Left lung (tissue), 4 donors: ENCODE measurements at regions not wholly inside any gene's neighbourhood (a gene's known extent, or its start where the extent isn't known, plus 50 kb on each side); places are given as distances from the start of the nearest gene placed in this dataset.
"Not testable (repeated sequence)": the region's sequence is repeated elsewhere in the genome, so short reads cannot be mapped to it uniquely, and the experiment has no call there.

Experiments
- ATAC-seq: fragments of 200-7000 bp; cut with Tn5 transposase; one replicate; pipeline ENCODE4 v1.9.1; 2020; ENCODE audit warnings: moderate library complexity
- DNase-seq, 4 donors: peaks; one replicate each; pipeline ENCODE4 v3.0.0-alpha.2; 2013 to 2020
- H3K27ac ChIP-seq, 2 donors: fragments of 200-600 bp; sonication (generic) in 1 of 2; one replicate each; pipeline versions ENCODE4 v1.5.0 to v1.8.0; 2020 to 2021
- H3K27me3 ChIP-seq, 2 donors: fragments of 200-600 bp; sonication (generic) in 1 of 2; one replicate each; pipeline versions ENCODE4 v1.5.0 to v1.8.0; 2020 to 2021
- H3K36me3 ChIP-seq, 2 donors: fragments of 200-600 bp; sonication (generic) in 1 of 2; one replicate each; pipeline versions ENCODE4 v1.5.0 to v1.8.0; 2020 to 2021
- H3K4me1 ChIP-seq, 2 donors: fragments of 200-600 bp; one replicate each; pipeline ENCODE4 v1.8.0; 2021
- H3K4me3 ChIP-seq, 2 donors: fragments of 200-600 bp; sonication (generic) in 1 of 2; one replicate each; pipeline versions ENCODE4 v1.5.0 to v1.8.0; 2020 to 2021; ENCODE audit warnings: mild to moderate bottlenecking in 1 of 2
- H3K9me3 ChIP-seq, 2 donors: fragments of 200-600 bp; sonication (generic) in 1 of 2; one replicate each; pipeline versions ENCODE4 v1.5.0 to v1.8.0; 2020 to 2021
- CTCF ChIP-seq, 2 donors: fragments of 200-600 bp; sonication (generic) in 1 of 2; IDR thresholded peaks; one replicate each; pipeline versions ENCODE4 v1.5.0 to v1.8.0; 2021; ENCODE audit warnings: antibody characterized with exemption in 2 of 2
- intact Hi-C, 2 donors: fragments of 100-400 bp; cut with DNase I; formaldehyde crosslinking; loops; one replicate each; pipeline versions ENCODE4 v1.11.2 to v1.14.2; 2022
- donor health status: DM: no; HTN: yes; CAD: no.
- donor health status: DM: no; HTN: no; CAD: no.

GRCh38 chr7:142646386-142647140 lies 102.7 kb upstream of the PRSS1 start:
- intact Hi-C loops = no loop called here

GRCh38 chr7:142645777-142646176 lies 103.5 kb upstream of the PRSS1 start:
- intact Hi-C loops = no loop called here

More at GRCh38 chr7:142646386-142647140, 102.7 kb upstream of the PRSS1 start:
- Histone ChIP-seq H3K27me3 (peaks cover 3 to 12% of the 10 kb centered on the region in 2 donors), H3K4me3 (no peak overlapping the region), H3K27ac (no peak overlapping the region), H3K36me3 (no peaks in the 10 kb centered on the region), H3K4me1 (no peaks in the 10 kb centered on the region), H3K9me3 (no peaks in the 10 kb centered on the region)
- no peak for TF ChIP-seq CTCF (IDR thresholded peaks at IDR 0.05)
- ATAC-seq (no peak), DNase-seq (no peak)

GRCh38 chr7:142642316-142642715 lies 107.0 kb upstream of the PRSS1 start:
- ATAC-seq = no peak
- no peaks in the 10 kb centered on the region for H3K9me3 ChIP-seq
- no peak overlapping the region for H3K27ac ChIP-seq
- no peaks in the 10 kb centered on the region for H3K36me3 ChIP-seq
- H3K4me3 ChIP-seq = no peak overlapping the region
- no peaks in the 10 kb centered on the region for H3K4me1 ChIP-seq
- TF ChIP-seq CTCF (IDR thresholded peaks at IDR 0.05) = no peak
- peaks cover 3 to 9% of the 10 kb centered on the region in 2 donors for H3K27me3 ChIP-seq
- intact Hi-C loops = no loop called here
- no peak for DNase-seq

More at GRCh38 chr7:142645777-142646176, 103.5 kb upstream of the PRSS1 start:
- no peak overlapping the region for H3K4me3 ChIP-seq
- DNase-seq (no peak), ATAC-seq (no peak)
- H3K27me3 ChIP-seq = peaks cover 3 to 12% of the 10 kb centered on the region in 2 donors
- no peaks in the 10 kb centered on the region for H3K36me3 ChIP-seq
- no peaks in the 10 kb centered on the region for H3K9me3 ChIP-seq
- no peak for TF ChIP-seq CTCF (IDR thresholded peaks at IDR 0.05)
- no peak overlapping the region for H3K27ac ChIP-seq
- no peaks in the 10 kb centered on the region for H3K4me1 ChIP-seq

GRCh38 chr7:142641252-142641651 lies 108.0 kb upstream of the PRSS1 start:
- H3K9me3 ChIP-seq, H3K27ac ChIP-seq, H3K36me3 ChIP-seq, H3K4me3 ChIP-seq, DNase-seq, H3K4me1 ChIP-seq, ATAC-seq, H3K27me3 ChIP-seq, intact Hi-C loops: not testable (repeated sequence)

- intact Hi-C loops = no loop called here
- H3K9me3 ChIP-seq = peaks cover 0 to 2% of the 10 kb centered on the region in 2 donors
- no peak overlapping the region for H3K27ac ChIP-seq
- no peak for TF ChIP-seq CTCF (IDR thresholded peaks at IDR 0.05)
- ATAC-seq (no peak), DNase-seq (no peak)
- H3K4me3 ChIP-seq = no peak overlapping the region
- H3K36me3 ChIP-seq = no peaks in the 10 kb centered on the region
- H3K4me1 ChIP-seq = no peaks in the 10 kb centered on the region
- peaks cover 0 to under 1% of the 10 kb centered on the region in 2 donors for H3K27me3 ChIP-seq
Measured at GRCh38 chr7:142638581-142638980, 110.7 kb upstream of the PRSS1 start.

GRCh38 chr7:142637240-142637639 lies 112.0 kb upstream of the PRSS1 start:
- ATAC-seq (no peak), DNase-seq (no peak)
- intact Hi-C loops = no loop called here
- Histone ChIP-seq H3K27me3 (peaks cover 0 to 3% of the 10 kb centered on the region in 2 donors), H3K9me3 (peaks cover 0 to 2% of the 10 kb centered on the region in 2 donors), H3K4me3 (no peak overlapping the region), H3K36me3 (no peaks in the 10 kb centered on the region), H3K27ac (no peak overlapping the region), H3K4me1 (no peaks in the 10 kb centered on the region)
- no peak for TF ChIP-seq CTCF (IDR thresholded peaks at IDR 0.05)
